Kidney (tissue), 13 donors: ENCODE measurements at regions not wholly inside any gene's neighbourhood (a gene's known extent, or its start where the extent isn't known, plus 50 kb on each side); places are given as distances from the start of the nearest gene placed in this dataset.
A peak's percentile ranks its signal among the peaks of the same experiment; 100 is the strongest.

Source experiments
- DNase-seq, 5 donors: peaks; one replicate each; pipeline ENCODE4 v3.0.0-alpha.2; 2013 to 2020
- FAIRE-seq: peaks from 2 replicates; lab custom pipeline; 2012; peaks lifted over from hg19 to GRCh38; lab: Jason Lieb, UNC
- H3K27ac ChIP-seq, 2 donors: one replicate each; pipeline ENCODE4 v1.7.0; 2013; ENCODE audit warnings: low read depth in 2 of 2, low read length in 2 of 2, inconsistent platforms in 1 of 2
- H3K27me3 ChIP-seq: one replicate; pipeline ENCODE4 v1.7.1; 2013; ENCODE audit warnings: low read length, inconsistent platforms; ENCODE audit not compliant: control insufficient read depth, insufficient read depth
- H3K36me3 ChIP-seq, 3 donors: one replicate each; pipeline versions ENCODE4 v1.7.0 to v1.7.1; 2013; ENCODE audit warnings: low read length in 3 of 3, control low read depth in 1 of 3, inconsistent platforms in 1 of 3; ENCODE audit not compliant: insufficient read depth in 3 of 3, control insufficient read depth in 2 of 3
- H3K4me1 ChIP-seq, 3 donors: one replicate each; pipeline versions ENCODE4 v1.7.0 to v1.7.1; 2013; ENCODE audit warnings: low read length in 3 of 3, inconsistent platforms in 1 of 3, low read depth in 1 of 3; ENCODE audit not compliant: control insufficient read depth in 2 of 3, insufficient read depth in 2 of 3
- H3K4me3 ChIP-seq, 3 donors: one replicate each; pipeline versions ENCODE4 v1.7.0 to v1.8.1; 2013; ENCODE audit warnings: low read length in 3 of 3, control low read depth in 1 of 3, inconsistent platforms in 1 of 3
- H3K9ac ChIP-seq, 3 donors: one replicate each; pipeline versions ENCODE4 v1.7.0 to v1.7.1; 2013; ENCODE audit warnings: low read length in 3 of 3, control low read depth in 1 of 3, inconsistent platforms in 1 of 3
- H3K9me3 ChIP-seq, 3 donors: one replicate each; pipeline versions ENCODE4 v1.7.0 to v1.7.1; 2013; ENCODE audit warnings: low read length in 3 of 3, control low read depth in 1 of 3, inconsistent platforms in 1 of 3; ENCODE audit not compliant: control insufficient read depth in 2 of 3, insufficient read depth in 1 of 3
- intact Hi-C: fragments of 100-400 bp; cut with DNase I; formaldehyde crosslinking; loops from one replicate; pipeline ENCODE4 v1.11.1; 2022
- TF ChIP-seq, protein P1 (sequence below): IDR thresholded peaks from 3 replicates; pipeline ENCODE4 v1.5.1; 2012; ENCODE audit warnings: mild to moderate bottlenecking, moderate library complexity, borderline replicate concordance; ENCODE audit not compliant: insufficient read depth; ENCODE audit errors: extremely low read depth
- donor health status: control.
- donor health status: control.
- donor health status: control.
- donor health status: control.
- donor health status: control.
- donor health status: DM: yes; HTN: yes; CAD: no.
- donor health status: Normal renal cell carcinoma (clear cell type).

GRCh38 chr6:43859213-43859612 is 89.2 kb downstream of the VEGFA start:
- TF ChIP-seq, protein P1, sequence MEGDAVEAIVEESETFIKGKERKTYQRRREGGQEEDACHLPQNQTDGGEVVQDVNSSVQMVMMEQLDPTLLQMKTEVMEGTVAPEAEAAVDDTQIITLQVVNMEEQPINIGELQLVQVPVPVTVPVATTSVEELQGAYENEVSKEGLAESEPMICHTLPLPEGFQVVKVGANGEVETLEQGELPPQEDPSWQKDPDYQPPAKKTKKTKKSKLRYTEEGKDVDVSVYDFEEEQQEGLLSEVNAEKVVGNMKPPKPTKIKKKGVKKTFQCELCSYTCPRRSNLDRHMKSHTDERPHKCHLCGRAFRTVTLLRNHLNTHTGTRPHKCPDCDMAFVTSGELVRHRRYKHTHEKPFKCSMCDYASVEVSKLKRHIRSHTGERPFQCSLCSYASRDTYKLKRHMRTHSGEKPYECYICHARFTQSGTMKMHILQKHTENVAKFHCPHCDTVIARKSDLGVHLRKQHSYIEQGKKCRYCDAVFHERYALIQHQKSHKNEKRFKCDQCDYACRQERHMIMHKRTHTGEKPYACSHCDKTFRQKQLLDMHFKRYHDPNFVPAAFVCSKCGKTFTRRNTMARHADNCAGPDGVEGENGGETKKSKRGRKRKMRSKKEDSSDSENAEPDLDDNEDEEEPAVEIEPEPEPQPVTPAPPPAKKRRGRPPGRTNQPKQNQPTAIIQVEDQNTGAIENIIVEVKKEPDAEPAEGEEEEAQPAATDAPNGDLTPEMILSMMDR: no peak

DNA sequence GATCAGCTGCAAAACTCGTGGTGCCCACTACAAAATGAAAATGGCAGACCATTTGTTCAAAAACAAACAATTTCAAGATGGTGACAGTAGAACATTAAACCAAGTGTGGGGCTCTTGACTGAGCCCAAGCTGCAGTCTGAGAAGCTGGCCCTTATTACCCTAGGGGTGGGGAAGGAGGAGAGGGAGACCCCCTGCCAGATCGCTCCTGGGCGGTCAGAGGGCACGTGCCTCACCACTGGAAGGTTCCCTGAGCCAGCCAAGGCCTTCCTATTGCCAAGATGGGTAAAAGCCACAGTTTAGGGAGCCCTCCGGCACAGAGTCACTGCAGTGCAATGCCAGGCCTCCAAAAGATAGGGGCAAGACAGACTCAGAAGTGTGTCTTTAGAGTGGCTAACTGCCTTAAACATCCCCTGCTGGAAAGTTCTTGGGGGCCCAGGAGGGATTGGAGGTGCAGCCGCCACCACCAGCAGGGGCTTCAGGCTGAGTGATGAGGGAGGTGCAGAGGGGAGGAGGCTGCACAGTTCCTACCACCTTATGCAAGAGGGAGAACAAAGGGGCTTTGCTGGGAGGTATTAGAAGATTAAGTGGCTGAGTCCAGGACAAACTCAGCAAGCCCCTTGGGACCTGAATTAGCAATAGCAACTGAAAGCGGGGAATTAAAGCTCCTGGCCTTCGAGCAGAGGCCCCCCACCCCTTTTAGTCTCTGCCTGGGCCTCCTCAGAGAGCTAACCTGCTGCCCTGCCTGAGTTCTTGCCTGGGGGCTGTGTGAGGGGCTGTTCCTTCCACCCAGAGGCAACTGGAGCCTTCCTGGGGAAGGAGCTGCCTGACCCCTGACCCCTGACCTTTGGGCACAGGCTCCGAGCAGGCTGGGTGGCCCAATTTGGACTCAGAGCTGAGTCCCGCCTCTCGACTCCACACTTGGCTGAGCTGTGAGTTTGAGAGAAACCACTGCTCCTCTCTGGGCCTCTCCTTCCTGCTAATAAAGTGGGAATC is 88.4 kb downstream of the VEGFA start:
- Histone ChIP-seq H3K9me3 (no peaks in the 10 kb centered on the region), H3K36me3 (no peaks in the 10 kb centered on the region), H3K4me1 (peaks cover 0 to 4% (median 0%) of the 10 kb centered on the region in 3 donors), H3K4me3 (no peak overlapping the region), H3K27ac (no peak overlapping the region), H3K9ac (no peak overlapping the region), H3K27me3 (no peaks in the 10 kb centered on the region)
- FAIRE-seq (no peak), DNase-seq (no peak)
- TF ChIP-seq, protein P1: no peak
- intact Hi-C loops: no loop called here

More at GRCh38 chr6:43859213-43859612, 89.2 kb downstream of the VEGFA start:
- intact Hi-C loops: no loop called here
- no peaks in the 10 kb centered on the region for H3K27me3 ChIP-seq
- no peak for FAIRE-seq
- no peaks in the 10 kb centered on the region for H3K9me3 ChIP-seq
- H3K27ac ChIP-seq: no peak overlapping the region
- no peak for DNase-seq
- H3K4me1 ChIP-seq: peaks cover 0 to 4% (median 0%) of the 10 kb centered on the region in 3 donors
- H3K36me3 ChIP-seq: no peaks in the 10 kb centered on the region
- H3K9ac ChIP-seq: no peak overlapping the region
- H3K4me3 ChIP-seq: no peak overlapping the region

DNA sequence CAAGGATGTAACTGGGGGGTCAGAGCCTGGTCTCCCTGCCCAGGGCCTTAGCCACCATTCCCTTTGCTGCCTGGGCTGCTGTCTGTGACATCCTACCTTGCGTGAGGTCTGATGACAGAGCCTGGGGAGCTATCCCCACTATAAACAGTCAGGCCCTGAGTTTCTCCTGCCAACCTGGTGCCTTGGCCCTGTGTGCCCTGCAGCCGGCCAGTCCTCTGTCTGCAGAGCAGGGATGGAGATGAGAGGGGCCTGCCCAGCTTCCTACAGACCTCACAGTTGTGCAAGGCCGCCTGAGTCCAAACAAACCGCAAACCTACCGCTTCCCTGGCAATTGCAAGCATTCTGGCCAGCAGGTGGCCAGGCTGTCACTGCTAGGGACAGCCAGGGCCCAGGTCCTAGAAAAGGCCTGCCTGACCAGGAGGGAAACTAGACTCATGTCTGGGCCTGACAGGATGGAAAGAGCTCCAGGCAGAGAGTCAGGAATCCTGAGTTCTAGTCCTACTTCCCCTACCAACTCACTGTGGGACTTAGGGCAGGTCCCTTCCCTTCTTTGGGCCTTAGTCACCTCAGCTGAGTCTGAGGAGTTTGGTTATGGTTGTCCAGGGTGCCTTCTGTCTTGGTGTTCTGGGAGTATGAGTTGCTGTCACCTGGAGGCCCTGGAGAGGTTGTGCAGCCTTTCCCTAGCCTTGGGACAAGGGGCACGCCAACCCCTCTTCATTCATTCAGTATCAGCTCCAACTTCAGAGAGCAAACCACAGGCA is 86.2 kb downstream of the VEGFA start:
- no peaks in the 10 kb centered on the region for H3K9me3 ChIP-seq
- FAIRE-seq: no peak
- TF ChIP-seq, protein P1: peak; percentile 54
- H3K27ac ChIP-seq: no peak overlapping the region
- DNase-seq: peak in 3 of 5 donors; percentile 59 to 78 (median 63)
- peaks cover 0 to 3% (median 2%) of the 10 kb centered on the region in 3 donors for H3K4me1 ChIP-seq
- H3K4me3 ChIP-seq: no peak overlapping the region
- H3K9ac ChIP-seq: no peak overlapping the region
- intact Hi-C loops: no loop called here
- H3K27me3 ChIP-seq: no peaks in the 10 kb centered on the region
- no peaks in the 10 kb centered on the region for H3K36me3 ChIP-seq
